NCI-H82 treated with DMSO at 0.1 percent for 48 hours (cell line): ENCODE measurements at regions not wholly inside any gene's neighbourhood (a gene's known extent, or its start where the extent isn't known, plus 50 kb on each side); places are given as distances from the start of the nearest gene placed in this dataset.

Source experiments
- DNase-seq: peaks from one replicate; lab custom pipeline; 2025; ENCODE audit not compliant: unreplicated experiment; lab: John Stamatoyannopoulos, UW

GRCh38 chr9:134987376-134987775, 69.7 kb upstream of the FCN1 start:
- no peak for DNase-seq

DNA sequence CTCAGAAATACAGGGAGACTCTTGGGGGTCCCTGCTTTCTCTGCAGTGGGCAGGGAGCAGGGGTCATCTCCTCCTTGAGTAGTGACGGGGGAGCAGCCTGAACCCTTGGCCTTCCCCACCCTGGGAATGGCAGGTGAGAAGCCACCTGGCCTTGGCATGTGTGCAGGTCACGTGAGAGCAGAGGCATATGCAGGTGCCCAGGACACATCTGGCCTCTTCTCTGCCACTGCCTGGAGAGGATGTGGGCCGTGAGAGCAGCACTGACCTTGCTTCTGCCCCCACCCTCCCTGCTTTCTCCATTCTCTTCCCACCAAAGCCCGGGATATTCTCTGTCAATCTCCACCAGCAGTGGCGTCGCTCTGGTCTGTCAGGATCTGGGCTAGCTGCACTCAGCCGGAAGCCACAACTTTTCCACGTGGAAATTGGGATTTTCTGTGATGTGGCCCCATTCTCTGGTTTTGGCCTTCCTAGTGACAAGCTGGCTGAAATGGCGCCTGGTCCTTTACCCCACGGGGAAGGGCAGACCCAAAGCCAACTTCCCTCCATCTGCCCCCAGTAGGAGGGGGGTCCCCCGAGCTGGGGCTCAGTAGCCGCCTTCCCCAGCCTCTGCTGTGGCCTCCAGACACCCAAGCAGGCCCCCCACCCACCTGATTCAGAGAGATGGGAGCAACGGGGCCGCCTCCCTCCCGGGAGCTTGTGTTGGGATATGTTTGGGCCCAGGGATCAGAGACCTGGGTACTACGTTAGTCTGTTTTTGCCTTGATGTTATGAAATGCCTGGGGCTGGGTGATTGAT, 70.4 kb upstream of the FCN1 start:
- no peak for DNase-seq

GRCh38 chr9:134988706-134989105, 71.0 kb upstream of the FCN1 start:
- DNase-seq, result no peak

GRCh38 chr9:134989206-134990065, 71.7 kb upstream of the FCN1 start:
- no peak for DNase-seq

- DNase-seq, result no peak
Measured at GRCh38 chr9:134991808-134992754, 74.4 kb upstream of the FCN1 start.

DNA sequence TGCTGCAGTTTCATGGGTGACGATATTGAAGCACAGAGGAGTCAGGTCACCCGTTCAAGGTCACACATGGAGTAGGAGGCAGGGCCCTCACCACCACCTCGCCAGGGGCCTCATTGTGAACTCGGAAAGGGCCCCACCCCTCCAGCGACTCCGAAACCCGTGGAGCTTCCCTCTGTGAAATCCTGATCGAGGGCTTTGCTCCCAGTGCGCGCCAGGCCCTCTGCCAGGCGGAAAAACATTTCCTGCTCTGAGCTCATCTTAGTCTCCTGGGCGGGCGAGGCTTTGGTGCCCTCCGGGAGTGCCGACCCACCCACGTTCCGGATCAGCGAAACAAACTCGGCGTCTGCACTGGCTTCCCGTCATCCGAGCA, 75.0 kb upstream of the FCN1 start:
- DNase-seq, result no peak

- no peak for DNase-seq
Measured at GRCh38 chr9:134993416-134993815, 75.7 kb upstream of the FCN1 start.

- DNase-seq, result no peak
Measured at GRCh38 chr9:134993996-134994720, 76.4 kb upstream of the FCN1 start.

DNA sequence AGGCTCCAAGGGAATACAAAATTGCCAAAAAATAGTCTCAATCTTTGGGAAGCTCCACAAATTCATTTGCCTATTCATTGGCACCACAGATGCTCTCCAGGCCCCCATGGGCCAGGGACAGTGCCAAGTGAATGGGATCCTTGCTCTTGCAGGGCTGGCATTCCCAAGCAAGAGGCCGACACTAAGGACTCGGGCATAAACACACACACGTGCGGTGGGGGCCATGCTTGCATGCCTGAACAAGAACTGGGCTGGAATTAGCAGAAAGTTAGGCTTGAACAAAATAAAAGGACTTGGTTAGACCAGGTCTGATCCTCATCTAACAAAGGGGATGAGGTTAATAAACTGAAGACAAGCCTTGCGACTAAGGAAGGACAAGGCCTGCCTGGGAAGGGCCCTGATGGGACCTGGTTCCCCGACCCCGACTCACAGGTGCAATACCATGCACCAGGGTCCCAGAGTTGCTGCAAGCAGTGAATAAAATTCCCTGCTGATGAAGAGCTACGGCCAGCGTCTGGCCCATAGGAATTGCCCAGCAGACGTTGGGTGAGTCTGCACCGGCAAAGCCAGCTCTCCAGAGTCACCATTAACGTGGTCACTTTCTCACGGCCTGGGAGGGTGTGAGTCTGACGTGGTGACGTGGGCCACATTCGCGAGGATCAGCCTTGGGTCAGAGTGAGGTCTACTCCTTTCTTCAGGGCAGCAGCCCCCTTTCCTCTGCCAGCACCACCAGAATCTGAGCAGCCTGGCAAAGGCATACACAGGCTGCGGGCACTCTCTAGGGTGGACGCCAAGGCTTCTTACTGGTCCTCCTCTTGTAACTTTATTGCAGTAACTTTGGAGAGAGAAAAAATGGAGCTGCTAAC, 77.4 kb upstream of the FCN1 start:
- no peak for DNase-seq

- DNase-seq, result no peak
Measured at GRCh38 chr9:134995792-134996120, 78.0 kb upstream of the FCN1 start.

GRCh38 chr9:134996591-134997530, 79.1 kb upstream of the FCN1 start:
- no peak for DNase-seq

DNA sequence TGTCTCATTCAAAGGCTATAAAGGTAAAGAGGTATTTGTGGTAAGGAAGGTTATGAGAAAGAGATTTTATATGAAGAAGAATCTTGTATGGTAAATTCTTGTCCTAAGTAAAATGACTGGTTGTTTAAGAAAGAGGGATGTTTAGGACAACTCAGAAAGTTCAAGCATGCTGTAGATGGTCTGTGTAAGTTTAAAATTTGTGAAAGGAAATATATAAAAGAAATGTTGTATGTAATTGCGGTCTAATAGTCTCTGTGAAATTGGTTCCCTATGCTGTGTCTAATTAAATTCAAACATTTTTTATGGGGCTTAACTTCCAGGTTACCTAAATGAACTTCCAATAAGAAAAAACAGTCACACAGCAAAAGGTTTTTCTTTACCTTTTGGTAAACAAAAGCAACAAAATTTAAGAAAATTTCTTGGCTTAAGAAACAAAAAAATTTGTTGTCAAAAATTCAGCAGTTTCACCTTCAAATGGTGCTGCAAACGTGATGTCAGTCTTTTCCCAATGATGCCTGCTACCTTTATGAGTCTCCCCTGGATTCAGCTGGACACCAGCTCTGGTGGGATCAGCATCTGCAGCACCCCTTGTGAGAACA, 83.0 kb upstream of the FCN1 start:
- DNase-seq, result no peak

GRCh38 chr9:135001526-135001925, 83.8 kb upstream of the FCN1 start:
- no peak for DNase-seq

DNA sequence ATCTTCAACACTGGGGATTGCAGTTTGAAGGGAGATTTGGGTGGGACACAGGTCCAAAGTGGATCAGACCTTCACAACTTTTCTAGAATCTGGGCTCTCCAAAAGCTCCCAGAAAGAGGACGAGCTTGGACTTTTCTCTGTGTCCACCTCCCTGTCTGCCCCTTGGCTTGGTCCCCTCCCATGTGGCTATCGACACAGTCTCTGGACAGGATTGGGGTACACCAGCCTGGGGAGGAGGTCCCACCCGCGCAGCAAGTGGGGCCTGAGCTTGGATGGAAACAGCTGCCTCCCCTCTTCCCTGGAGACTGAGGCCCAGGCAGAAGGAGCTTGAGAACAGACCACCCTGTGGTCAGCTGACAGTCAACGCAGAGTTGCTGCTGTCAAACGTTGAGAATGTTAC, 84.6 kb upstream of the FCN1 start:
- no peak for DNase-seq

- no peak for DNase-seq
Measured at GRCh38 chr9:135002802-135003201, 84.7 kb upstream of the OLFM1 start.

DNA sequence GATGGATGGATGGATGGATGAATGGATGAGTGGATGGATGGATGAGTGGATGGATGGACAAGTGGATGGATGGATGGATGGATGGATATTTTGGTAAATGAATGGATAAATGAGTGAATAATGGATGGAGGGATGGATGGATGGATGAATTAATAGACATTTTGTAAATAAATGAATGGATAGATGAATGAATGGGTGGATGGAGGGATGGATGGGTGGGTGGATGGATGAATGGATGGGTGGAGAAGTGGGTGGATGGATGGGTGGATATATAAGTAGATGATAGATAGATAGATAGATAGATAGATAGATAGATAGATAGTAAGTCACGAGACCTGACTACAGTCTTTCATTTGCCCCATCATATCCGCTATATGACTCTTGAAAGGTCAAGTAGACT, 82.7 kb upstream of the OLFM1 start:
- DNase-seq, result no peak

DNA sequence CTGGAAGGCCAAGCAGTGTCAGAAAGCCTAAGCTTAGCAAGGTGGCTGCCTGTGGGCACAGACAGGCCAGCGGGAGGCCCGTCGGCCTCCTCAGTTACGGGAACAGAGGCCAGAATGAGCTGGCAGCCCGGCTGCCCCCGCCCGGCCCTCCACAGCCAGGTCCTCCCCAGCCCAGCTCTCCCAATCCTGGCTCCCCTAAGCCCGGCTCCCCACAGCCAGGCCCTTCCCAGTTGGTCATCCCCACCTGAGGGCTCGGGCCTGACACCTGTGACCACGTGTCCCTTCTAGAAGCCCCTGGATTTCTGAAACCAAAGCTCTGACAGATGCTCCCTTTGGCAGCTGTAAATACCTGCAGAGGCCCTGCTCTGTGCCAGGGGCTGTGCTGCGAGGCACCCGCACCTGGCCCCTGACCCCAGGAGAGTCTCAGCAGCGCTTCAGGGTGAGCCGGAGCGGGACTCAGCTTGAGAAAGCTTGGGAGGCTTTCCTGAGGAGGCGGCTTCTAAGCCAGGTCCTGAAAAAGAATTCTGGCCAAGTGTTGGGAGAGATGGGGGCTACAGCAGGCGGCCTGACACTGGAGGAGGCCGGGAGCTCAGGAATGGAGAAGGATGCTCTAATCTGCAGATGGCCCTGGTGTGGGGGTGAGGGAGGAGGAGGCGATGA, 80.4 kb upstream of the OLFM1 start:
- DNase-seq, result no peak

GRCh38 chr9:135007601-135008000, 79.9 kb upstream of the OLFM1 start:
- DNase-seq, result no peak
